COLO829 (cell line): ENCODE measurements at regions not wholly inside any gene's neighbourhood (a gene's known extent, or its start where the extent isn't known, plus 50 kb on each side); places are given as distances from the start of the nearest gene placed in this dataset.

ENCODE experiments used
- DNase-seq: peaks from one replicate; pipeline ENCODE4 v3.0.0; 2012; ENCODE audit warnings: low spot score

DNA sequence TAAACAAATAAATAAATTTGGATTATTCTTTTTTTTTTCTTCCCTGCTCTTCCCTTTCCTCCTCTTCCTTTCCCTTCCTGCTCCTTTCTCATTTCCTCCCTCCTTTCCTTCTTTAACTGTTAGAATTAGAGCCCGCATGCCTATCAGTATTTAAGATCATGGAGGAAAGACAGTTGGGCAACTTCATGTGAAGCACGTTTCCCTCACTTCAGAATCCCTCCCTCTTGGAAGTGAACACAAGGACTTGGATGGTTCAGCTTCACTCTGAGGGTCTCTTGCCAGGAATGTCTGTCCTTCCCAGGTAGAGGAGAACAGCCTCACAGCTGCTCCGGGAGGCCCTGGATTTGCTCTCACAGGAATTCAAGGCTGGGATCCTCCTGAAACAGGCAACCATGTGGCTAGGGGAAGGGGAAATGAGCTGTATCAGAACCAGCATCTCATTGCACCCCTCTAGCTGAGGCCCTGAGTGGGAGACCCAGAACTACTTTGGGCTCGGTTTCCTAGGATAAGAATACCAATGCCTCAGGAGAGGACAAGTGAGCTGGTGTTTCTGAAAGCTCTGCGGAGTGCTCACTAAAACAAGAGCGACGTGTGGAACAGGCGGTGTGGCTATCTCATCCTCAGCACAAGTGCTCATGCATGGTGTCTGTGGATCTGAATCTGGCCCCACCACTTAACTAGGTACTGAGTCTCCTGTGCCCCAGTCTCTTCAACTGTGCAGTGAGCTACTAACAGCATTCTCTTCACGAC is 230.5 kb downstream of the MYCN start:
- DNase-seq: no peak

DNA sequence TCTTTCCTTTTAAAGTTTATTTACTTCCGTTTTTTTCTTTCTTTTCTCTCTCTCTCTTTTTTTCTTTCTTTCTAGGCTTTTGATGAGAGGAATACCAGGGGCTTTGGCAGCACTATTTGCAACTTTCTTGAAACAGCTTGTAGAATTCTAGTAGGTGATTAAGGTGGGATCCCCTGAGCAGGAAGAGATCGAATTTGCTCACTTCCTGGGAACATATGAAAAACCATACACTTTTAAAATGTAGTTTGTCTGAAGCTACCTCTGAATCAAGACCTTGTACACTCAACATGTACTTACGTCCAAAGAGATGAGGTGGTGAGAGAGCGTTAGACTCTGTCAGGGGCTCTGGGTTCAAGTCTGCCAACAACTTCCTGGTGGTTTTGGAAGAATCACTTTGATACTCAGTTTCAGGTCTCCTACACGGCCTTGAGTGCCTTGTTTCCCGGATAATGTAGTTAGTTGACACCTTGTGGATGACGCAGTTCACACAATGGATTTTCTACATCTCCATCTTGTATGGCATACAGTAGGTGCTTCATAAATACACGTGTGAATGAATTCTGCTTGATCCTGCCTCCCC is 229.1 kb downstream of the MYCN start:
- no peak for DNase-seq

DNA sequence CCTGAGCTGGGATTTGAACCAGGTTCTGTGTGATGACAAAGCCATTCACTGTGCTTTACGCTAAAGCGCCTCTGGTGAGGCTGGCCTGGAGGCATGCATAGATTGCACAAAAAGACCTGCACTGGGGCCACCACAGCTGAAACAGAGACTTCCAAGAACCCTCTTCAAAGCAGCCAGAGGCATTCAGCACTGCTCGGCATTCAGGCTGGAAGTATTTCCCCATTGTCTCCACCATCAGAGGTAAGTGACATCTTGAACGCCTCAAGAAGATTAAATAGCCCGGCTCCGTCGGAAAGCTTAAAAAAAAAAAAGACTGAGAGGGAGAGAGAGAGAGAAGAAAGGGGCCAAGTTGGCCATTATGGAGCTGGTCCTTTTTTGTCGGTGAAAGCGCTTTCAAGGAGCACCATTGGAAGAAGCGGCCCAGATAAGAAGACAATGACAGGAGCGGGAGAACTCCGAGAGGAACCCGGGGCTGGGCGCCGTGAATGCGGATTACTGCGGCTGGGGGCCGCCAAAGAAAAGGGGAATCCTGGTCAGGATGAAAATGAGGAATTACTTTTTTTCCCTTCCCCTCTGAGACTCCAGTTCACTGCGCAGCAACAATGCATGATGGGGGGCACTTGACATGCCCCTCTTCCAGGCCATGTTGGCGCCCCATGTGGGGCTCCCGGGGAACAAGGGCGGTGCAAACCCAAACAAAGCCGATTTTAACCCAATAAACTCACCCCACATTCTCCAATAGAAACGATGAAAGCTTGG is 228.3 kb downstream of the MYCN start:
- DNase-seq: no peak

DNA sequence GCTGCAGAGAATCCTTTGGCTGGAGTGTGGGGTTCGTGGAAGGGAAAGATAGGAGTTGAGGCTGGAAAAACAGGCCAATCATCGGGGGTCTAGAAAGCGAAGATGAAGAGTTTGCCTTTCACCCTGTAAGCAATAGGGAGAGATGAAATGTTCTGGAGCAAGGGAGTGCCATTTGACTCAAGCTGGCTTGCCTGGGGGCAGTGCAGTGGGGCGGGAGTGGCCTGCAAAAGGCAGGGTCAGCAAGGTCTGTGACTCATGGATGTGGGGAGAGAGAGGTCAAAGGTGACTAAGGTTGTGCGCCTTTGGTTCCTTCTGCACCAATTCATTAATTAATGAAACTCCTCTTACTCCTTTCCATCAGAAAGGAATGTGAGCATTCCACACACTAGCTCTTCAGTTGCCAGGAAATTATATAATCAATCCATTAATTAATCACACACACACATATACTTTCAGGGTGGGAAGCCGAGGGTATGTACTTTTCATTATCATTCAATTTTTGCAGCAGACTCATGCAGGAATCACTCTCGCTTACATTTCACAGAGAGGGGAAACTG is 227.6 kb downstream of the MYCN start:
- no peak for DNase-seq

DNA sequence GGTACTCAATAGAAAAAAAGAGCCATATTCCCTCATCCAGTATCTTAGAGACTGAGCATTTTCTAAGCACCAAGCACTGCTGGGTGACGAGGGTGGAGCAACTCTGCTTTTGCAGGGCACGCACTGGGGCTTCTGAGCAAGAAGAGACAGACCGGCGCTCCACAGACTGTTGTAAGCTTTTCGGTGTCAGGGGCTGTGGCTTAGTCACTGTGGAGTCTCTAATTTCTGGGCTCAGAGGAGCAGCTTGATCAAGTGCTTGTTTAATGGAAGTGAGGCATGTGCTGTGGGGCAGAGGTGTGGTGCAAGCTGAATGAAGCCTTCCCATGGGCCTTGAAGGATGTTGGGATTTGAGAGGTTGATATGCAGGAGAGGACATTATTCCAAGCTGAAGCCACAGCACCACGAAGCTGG is 227.1 kb downstream of the MYCN start:
- no peak for DNase-seq

DNA sequence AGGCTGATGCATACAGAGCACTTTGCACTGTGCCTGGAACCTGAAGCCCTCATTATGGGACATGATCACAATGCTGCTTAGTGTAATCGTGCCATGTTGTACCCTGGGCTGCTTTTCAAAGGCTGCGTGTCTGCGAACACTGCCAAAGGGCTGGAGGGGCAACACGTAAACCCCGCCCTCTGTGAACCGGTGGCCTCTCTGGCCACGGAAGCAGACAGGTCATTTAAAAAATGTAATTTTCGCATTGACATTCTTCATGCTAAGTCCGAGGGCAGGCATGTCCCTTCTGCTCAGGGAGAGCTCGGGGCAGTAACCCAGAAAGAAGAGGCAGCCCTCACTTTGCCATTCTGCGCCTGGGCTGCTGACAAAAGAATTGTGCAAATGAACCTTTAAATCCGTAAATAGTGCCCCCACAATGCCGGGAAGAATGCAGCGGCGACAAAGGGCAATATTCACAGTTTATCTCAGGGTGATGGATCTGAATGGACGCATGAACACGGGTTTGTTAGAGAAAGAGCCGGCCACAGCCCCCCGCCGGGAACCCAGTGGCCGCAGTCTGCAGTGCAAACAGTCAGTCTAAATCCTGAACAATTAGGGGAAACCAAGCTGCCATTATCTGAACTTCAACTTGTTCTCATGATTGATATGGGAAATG is 226.1 kb downstream of the MYCN start:
- DNase-seq: no peak

DNA sequence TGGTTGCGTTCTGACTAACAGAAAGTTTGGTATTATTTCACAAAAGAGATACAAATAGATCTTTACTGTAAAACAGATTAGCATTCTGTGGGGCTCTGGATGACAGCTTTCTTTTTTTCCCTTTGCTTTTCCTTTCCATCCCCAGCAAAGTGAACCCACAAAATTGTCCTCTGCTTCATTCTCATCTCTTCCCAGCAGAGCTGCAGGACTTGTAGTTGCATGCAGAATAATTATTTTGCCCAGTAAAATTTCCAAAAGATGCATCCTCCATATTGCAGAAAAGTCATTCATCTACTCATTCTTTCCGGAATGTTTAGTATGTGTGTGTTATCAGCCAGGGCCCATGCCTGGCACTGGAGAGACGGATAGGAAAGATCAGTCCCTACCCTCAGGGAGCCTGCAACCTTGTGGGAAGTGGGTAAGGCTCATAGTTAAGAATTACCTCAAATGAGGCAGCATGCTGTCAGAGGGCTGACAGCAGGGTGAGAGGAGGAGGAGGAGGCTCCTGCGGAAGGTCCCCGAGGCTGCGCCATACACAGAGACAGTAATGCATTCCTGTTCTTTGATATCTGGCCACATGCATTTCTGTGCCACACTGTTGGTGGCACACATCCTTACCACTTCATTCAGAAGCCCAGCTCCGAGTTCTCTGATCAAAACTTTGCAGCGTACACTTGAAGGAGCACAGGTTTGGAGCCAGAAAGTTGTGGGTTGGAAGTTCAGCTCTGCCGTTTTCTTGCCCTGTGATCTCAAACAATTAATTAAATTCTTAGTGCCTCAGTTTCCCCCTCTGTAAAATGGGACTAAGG is 225.4 kb downstream of the MYCN start:
- DNase-seq: no peak

DNA sequence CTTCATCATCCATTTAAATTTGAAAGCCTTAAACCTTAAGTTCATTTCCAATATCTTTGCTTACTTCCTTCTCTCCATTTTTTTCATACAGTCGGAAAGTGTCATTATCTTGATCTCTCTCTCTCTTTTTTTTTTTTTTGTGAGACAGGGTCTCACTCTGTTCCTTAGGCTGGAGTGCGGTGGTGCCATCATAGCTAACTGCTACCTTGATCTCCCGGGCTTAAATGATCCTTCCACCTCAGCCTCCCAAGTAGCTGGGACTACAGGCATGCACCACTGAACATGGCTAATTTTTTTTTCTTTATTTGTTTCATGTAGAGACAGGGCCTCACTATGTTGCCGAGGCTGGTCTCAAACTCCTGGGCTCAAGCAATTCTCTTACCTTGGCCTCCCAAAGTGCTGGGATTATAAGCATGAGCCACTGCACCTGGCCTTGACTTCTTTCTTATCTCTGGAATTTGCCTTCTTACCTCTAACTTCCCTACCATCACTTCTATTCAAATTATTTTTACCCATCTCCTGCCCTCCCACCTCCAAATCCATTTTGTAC is 222.2 kb downstream of the MYCN start:
- DNase-seq: no peak

DNA sequence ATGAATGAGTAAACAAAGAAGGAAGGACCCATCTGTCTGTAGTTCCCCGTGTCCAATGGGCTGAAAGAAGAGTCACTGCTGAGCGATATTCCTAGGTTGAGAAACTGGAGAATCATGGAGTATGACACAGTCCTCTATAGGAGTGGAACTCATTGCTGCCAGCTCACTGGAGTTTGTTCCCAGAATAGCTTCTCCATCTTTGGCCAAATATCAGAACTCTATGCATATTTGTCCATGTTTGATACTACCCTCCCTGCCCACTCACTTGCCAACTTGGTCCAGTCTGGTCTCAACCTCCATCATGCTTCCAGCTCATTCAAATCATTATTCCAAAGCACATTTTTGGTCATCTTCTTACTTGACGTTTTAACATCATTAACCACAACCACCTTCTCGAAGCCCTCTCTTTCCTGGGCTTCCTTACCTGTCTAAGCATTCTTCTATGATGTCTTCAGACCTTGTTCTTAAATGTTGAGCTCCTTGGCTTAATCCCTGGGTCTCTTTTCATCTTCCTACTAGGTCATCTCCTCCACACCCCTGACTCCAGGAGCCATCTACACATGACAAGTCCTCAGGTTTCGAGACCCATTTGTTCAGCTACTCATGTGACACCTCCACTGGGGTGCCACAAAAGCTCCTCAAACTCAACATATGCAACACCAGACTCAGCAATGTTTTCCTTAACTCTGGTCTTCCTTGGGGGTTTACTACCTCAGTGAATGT is 221.6 kb downstream of the MYCN start:
- DNase-seq: no peak

DNA sequence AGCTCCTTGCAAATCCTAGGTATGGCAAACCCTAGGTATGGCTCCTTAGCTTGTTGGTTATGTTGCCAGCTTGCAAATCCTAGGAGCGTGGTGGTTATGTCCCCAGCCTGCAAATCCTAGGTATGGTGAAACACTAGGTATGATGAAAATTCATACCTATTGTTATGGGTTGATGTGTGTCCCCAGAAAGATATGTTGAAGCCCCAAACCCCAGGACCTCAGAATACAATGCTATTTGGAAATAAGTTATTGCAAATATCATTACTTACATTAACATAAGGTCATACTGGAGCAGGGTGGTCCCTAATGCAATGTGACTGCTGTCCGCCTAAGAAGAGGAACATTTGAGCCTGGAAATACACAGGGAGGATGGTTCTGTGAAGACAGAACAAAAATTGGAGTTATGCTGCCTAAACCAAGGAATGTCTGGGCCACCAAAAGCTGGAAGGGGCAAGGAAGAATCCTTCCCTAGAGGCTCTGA is 220.8 kb downstream of the MYCN start:
- DNase-seq: no peak

DNA sequence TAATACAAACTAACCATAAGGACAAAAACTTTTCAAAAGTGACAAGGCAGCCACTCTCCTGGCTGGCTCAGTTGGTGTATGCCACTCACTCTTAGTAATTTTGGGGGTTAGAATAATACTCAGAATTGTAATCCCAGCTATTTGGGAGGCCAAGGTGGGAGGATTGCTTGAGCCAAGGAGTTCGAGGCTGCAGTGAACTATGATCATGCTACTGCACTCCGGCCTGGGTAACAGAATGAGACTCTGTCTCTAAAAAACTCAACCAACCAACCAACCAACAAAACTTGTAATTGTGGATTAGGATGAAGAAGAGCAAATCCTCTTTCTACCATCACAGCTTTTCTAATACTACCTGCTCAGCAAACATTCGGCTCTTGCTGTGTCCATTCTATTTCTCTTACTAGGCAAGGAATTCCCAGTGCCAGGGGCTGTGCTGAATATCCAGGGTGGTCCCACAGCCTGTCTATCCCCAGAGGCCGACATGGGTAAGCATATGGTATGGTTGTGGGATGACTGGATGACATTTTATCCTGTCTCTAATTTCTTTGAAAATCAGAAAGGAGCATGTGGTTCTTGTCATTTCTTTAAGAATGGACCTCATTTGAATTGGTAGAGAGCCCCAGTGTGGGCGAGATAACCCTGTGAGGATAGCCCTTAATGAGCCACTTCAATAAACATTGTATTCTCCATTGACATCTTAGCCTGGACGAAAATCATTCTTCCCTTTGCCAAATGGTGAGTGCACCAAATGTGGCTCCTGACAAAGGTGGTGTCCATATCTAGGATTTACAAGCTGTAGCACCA is 220.1 kb downstream of the MYCN start:
- DNase-seq: no peak

DNA sequence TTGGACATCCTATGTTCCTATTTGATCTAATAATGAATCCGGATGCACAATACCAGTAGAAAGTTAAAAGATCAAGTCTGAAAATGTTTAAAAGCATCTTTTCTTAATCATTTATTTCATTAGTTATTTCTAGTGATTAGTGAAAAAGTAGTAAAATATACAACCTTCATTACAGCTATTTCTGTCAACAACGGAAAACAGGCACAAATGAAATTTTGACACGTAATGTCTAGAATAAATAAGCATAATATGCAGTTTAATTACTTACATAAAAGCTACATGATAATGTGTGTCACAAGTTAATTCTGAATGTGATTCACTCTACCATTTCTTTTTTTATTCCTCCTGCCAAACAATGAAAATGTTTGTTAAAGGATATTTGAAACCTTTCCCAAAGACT is 216.1 kb downstream of the MYCN start:
- DNase-seq: no peak

DNA sequence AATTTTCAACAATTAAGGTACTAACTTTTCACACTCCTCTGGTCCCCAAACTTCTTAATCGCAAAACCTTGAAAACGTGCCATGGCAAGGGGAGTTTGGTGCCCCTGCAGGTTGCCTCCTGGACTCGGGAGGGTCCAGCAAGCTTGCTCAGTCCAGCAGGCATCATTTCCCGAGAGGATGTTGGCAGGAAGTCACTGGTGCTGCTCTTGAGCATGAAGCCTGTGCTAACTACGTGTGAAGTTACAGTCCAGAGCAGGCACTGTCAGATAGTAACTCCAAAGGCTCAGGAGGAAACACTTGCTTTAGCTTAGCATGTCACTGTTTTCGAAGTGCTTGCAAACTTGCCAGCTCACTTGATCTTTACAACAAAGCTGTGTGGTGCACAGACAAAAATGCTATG is 215.4 kb downstream of the MYCN start:
- DNase-seq: no peak

DNA sequence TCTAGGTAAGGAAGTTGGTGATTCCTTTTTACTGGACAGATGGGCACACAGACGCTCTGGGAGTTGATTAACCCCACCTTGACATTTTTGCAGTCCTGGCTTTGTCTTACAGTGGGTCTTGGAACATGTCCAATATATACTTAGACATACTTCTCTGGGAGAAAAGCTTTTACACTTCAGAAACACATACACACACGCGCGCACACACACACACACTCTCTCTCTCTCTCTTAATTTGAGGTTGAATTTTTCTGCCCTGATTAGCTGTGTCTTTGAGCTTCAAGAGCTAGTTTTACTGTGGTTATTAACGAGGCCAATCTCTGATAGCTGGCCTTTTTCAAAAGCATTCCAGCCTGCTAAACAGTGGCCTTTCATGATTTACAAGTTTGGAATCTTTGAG is 215.0 kb downstream of the MYCN start:
- no peak for DNase-seq

DNA sequence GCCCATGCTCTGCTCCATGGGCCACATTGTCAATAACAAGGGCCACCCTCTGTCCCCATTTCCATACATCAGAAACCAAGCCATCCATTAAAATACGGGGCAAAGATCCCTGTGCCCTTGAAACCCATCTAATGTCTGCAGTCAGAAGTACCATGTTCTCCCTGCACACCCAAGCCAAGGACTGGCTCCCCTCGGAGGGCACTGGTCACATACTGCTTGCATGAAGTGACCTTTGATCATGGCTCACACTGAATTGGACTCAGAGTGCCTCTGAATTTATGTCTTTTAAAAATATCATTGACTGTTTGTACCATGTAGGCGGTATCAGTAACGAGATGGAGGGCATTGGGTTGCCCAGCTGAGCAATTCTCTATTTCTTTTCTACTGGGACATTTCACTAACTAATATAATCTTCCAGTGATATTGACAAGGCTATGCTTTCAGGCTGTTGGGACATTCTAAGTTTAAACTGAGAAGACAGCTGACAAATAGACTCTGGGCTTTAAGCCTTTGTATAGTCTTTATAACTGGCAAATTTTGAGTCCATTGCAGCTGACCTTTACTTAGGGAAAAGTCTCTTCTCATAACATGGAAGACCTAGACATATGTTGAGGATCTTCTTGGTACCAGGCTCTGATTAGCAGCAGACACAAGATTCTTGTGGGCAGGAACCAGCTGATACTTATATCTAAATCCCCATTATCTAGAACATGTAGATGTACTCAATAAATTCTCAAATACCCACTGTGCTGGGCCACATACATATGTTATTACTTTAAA is 214.3 kb downstream of the MYCN start:
- DNase-seq: no peak

DNA sequence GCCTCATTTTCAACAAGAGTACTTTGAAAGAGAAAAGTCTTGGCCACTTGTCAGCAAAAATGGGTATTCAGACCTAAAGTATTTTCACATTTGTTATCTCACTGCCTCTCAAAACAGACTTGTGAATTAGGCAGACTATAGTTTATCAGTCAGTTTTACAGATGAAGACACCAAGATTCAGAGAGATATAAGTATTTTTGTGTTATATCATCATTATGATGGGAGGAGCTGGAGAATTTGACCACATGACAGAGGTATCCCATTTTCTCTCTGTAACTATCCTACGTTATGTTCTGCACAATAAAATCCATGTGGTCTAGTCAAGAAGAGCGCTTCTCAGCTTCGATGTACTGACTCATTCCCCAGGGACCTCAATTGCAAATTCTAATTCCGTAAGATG is 213.7 kb downstream of the MYCN start:
- no peak for DNase-seq

DNA sequence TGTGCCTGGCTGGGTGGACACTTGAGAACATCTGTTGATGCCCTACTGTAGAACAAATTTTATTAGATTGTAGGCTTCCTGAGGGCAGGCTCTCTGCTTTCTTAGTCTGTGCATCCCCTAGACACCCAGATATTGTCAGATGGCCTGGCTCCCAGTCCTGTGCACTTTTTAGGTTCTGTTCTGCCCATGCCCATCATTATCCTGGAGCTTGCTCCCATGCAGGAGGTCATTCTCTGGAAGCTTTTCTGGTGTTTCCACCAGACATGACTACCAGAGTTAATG is 213.3 kb downstream of the MYCN start:
- no peak for DNase-seq

DNA sequence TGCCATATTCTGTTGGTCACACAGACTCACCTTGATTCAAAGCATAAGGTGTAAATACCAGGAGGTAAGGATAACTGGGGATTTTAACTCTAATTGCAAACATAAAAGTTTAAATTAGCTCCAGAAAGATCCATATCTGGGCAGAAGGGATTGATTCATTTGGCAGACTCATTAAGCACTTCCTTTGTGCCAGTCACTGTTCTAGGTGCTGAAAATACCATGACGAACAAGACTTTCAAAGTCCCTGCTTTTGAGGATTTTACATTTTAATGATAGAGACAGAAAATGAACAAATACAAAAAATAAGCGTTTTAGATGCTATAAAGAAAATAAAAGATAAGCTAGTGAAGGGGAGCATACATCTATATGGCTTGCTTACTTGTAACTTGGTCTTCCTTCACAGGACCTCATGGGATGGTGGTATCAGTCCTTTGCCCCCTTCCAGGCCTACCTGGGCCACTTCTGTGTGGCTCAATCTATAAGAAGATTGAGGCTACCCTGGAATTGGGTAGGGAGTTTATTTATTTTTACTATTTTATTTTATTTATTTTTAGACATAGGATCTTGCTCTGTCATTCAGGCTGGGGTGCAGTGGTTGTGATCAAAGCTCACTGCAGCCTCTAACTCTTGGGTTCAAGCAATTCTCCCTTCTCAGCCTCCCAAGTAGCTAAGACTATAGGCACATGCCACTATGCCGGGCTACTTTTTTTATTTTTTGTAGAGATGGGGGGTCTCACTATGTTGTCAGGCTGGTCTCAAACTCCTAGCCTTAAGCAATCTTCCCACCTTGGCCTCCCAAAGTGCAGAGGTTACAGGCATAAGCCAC is 212.8 kb downstream of the MYCN start:
- DNase-seq: no peak
